NCI-H128 (cell line): ENCODE measurements at regions not wholly inside any gene's neighbourhood (a gene's known extent, or its start where the extent isn't known, plus 50 kb on each side); places are given as distances from the start of the nearest gene placed in this dataset.
A peak's percentile ranks its signal among the peaks of the same experiment; 100 is the strongest.

Source experiments
- DNase-seq: peaks from one replicate; lab custom pipeline; 2025; ENCODE audit not compliant: unreplicated experiment; lab: John Stamatoyannopoulos, UW

- no peak for DNase-seq
These were observed 53.4 kb downstream of the RPLP1 start for GRCh38 chr15:69505956-69506556.

- no peak for DNase-seq
These were observed 56.0 kb downstream of the RPLP1 start for GRCh38 chr15:69508659-69509058.

- DNase-seq = no peak
These were observed 56.5 kb downstream of the RPLP1 start for GRCh38 chr15:69509131-69509530.

- DNase-seq = no peak
These were observed 57.9 kb downstream of the RPLP1 start for GRCh38 chr15:69510556-69510955.

- DNase-seq = no peak
These were observed 58.4 kb downstream of the RPLP1 start for GRCh38 chr15:69511015-69511414.

GRCh38 chr15:69511716-69512340 lies 59.2 kb downstream of the RPLP1 start:
- DNase-seq = no peak

GRCh38 chr15:69513450-69513960 lies 60.9 kb downstream of the RPLP1 start:
- DNase-seq = no peak

- no peak for DNase-seq
These were observed 61.4 kb downstream of the RPLP1 start for GRCh38 chr15:69513986-69514385.

- no peak for DNase-seq
These were observed 62.9 kb downstream of the RPLP1 start for GRCh38 chr15:69515508-69515907.

- no peak for DNase-seq
These were observed 63.3 kb downstream of the RPLP1 start for GRCh38 chr15:69515926-69516325.

- no peak for DNase-seq
These were observed 64.4 kb downstream of the RPLP1 start for GRCh38 chr15:69517052-69517451.

GRCh38 chr15:69518806-69519205 lies 66.2 kb downstream of the RPLP1 start:
- no peak for DNase-seq

GRCh38 chr15:69520067-69520466 lies 67.4 kb downstream of the RPLP1 start:
- no peak for DNase-seq

- DNase-seq = no peak
These were observed 69.7 kb downstream of the RPLP1 start for GRCh38 chr15:69522361-69522760.

GRCh38 chr15:69523010-69524001 lies 70.7 kb downstream of the RPLP1 start:
- peak; percentile 19 for DNase-seq

GRCh38 chr15:69524296-69524695 lies 71.7 kb downstream of the RPLP1 start:
- DNase-seq = no peak

- no peak for DNase-seq
These were observed 72.2 kb downstream of the RPLP1 start for GRCh38 chr15:69524814-69525213.

GRCh38 chr15:69525543-69525942 lies 72.9 kb downstream of the RPLP1 start:
- no peak for DNase-seq

GRCh38 chr15:69526081-69527061 lies 73.8 kb downstream of the RPLP1 start:
- no peak for DNase-seq

- DNase-seq = no peak
These were observed 76.5 kb downstream of the RPLP1 start for GRCh38 chr15:69529141-69529540.
